ENCODE measurements at regions not wholly inside any gene's neighbourhood (a gene's known extent, or its start where the extent isn't known, plus 50 kb on each side); places are given as distances from the start of the nearest gene placed in this dataset.

- TF ChIP-seq ZBTB7A (IDR thresholded peaks at IDR 0.05; ENCODE audit: low read depth) (no peak), CEBPB (IDR thresholded peaks at IDR 0.05) (no peak), EP300 (IDR thresholded peaks at IDR 0.05; ENCODE audit: borderline replicate concordance) (no peak), RAD21 (IDR thresholded peaks at IDR 0.05; ENCODE audit: low read depth) (no peak), MAX (IDR thresholded peaks at IDR 0.05) (no peak), NFIC (IDR thresholded peaks at IDR 0.05) (no peak), EGR1 (IDR thresholded peaks at IDR 0.05) (no peak)
- TF ChIP-seq, protein P1, sequence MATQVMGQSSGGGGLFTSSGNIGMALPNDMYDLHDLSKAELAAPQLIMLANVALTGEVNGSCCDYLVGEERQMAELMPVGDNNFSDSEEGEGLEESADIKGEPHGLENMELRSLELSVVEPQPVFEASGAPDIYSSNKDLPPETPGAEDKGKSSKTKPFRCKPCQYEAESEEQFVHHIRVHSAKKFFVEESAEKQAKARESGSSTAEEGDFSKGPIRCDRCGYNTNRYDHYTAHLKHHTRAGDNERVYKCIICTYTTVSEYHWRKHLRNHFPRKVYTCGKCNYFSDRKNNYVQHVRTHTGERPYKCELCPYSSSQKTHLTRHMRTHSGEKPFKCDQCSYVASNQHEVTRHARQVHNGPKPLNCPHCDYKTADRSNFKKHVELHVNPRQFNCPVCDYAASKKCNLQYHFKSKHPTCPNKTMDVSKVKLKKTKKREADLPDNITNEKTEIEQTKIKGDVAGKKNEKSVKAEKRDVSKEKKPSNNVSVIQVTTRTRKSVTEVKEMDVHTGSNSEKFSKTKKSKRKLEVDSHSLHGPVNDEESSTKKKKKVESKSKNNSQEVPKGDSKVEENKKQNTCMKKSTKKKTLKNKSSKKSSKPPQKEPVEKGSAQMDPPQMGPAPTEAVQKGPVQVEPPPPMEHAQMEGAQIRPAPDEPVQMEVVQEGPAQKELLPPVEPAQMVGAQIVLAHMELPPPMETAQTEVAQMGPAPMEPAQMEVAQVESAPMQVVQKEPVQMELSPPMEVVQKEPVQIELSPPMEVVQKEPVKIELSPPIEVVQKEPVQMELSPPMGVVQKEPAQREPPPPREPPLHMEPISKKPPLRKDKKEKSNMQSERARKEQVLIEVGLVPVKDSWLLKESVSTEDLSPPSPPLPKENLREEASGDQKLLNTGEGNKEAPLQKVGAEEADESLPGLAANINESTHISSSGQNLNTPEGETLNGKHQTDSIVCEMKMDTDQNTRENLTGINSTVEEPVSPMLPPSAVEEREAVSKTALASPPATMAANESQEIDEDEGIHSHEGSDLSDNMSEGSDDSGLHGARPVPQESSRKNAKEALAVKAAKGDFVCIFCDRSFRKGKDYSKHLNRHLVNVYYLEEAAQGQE (IDR thresholded peaks at IDR 0.05; ENCODE audit: low read depth): no peak
- TF ChIP-seq, protein P2, sequence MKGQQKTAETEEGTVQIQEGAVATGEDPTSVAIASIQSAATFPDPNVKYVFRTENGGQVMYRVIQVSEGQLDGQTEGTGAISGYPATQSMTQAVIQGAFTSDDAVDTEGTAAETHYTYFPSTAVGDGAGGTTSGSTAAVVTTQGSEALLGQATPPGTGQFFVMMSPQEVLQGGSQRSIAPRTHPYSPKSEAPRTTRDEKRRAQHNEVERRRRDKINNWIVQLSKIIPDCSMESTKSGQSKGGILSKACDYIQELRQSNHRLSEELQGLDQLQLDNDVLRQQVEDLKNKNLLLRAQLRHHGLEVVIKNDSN (IDR thresholded peaks at IDR 0.05): no peak
These were observed 161.2 kb downstream of the GLI2 start for GRCh38 chr2:120896901-120897300.
